Adipocyte (in vitro differentiated cells): ENCODE measurements at regions not wholly inside any gene's neighbourhood (a gene's known extent, or its start where the extent isn't known, plus 50 kb on each side); places are given as distances from the start of the nearest gene placed in this dataset.

Experiments used
- DNase-seq: peaks from one replicate; pipeline ENCODE4 v3.0.0-alpha.2; 2015; ENCODE audit warnings: low read depth
- H3K27me3 ChIP-seq: replicated peaks from 2 replicates; pipeline ENCODE4 v1.7.0; 2013; ENCODE audit warnings: mild to moderate bottlenecking, low read length, moderate library complexity; ENCODE audit not compliant: control insufficient read depth, insufficient read depth
- H3K36me3 ChIP-seq: 2 replicates; pipeline ENCODE4 v1.7.0; 2013; ENCODE audit warnings: low read length, mild to moderate bottlenecking, moderate library complexity; ENCODE audit not compliant: control insufficient read depth, insufficient read depth, severe bottlenecking
- H3K4me1 ChIP-seq: 2 replicates; pipeline ENCODE4 v1.7.0; 2013; ENCODE audit warnings: mild to moderate bottlenecking, low read length, moderate library complexity; ENCODE audit not compliant: control insufficient read depth, insufficient read depth
- H3K4me3 ChIP-seq: 2 replicates; pipeline ENCODE4 v1.7.0; 2013; ENCODE audit warnings: mild to moderate bottlenecking, low read length, moderate library complexity
- H3K9ac ChIP-seq: 2 replicates; pipeline ENCODE4 v1.7.0; 2013; ENCODE audit warnings: mild to moderate bottlenecking, low read length, moderate library complexity
- H3K9me3 ChIP-seq: 2 replicates; pipeline ENCODE4 v1.7.0; 2013; ENCODE audit warnings: mild to moderate bottlenecking, low read length, moderate library complexity; ENCODE audit not compliant: control insufficient read depth

DNA sequence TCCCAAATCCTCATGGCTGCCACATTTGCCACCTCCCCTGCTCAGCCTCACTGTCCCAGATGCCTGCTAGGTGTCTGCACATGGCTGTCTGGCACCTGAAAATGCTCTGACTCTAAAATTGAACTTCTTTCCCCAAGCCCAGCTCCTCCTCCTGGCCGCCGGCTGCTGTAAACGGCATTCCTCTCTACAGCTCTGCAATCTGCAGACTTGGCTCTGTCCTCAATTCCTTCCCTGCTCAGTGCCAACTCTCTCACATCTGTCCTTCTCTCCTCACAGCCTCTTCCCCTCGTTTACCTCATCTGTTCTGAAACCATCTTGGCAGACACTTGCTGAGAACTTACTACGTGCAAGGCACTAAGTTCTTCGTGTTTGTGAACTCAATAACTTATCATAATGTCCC, 169.4 kb upstream of the SYT13 start:
- no peak overlapping the region for H3K4me3 ChIP-seq
- H3K4me1 ChIP-seq = peaks cover 44% of the 10 kb centered on the region
- no peaks in the 10 kb centered on the region for H3K36me3 ChIP-seq
- peaks cover 8% of the 10 kb centered on the region for H3K27me3 ChIP-seq
- no peak overlapping the region for H3K9ac ChIP-seq
- peaks cover 6% of the 10 kb centered on the region for H3K9me3 ChIP-seq
- DNase-seq = peak; percentile 25

DNA sequence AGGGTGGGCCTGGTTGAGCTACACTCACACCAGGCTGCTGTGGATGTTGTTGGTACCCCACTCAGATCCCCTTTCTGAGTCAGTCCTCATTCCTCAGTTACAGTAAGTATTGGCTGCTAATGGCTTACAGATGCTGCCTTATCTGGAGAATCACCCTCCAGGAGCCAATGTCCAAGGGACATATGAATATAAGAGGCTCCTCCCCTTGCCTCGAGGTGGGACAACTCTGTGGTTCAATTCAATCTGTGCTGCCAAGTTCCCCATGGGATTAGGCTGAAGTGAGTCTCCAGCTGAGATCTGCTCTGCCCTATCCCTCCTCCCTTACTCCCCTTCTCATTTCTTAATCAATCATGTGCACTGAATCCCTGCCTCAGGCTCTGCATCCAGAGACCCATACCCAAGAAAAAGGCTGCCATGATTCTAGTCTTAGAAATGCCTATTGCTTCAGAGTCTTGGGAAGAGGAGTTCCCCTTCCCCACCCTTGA, 168.8 kb upstream of the SYT13 start:
- H3K4me3 ChIP-seq = no peak overlapping the region

DNA sequence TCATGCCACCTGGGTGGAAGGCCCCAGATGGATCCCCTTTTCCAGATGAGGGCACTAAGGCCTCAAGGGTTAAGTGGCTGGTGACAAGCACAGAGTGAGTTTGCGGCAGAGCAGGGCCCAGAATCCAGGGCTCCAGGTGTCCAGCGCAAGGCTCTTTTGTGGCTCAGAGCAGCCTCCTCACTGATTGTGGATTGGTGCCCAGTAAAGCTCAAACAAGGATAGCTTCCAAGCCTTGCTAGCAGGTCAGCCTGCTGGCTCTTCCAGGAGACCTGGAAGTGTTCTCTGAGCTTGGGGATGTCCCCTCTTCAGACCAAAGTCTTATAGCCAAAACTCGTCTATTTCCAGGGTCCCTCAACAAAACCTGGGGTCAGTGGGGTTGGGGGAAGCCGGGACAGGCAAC, 167.6 kb upstream of the SYT13 start:
- Histone ChIP-seq H3K4me1 (peaks cover 57% of the 10 kb centered on the region), H3K4me3 (no peak overlapping the region)
- no peak for DNase-seq

More for the DNA sequence above, 168.8 kb upstream of the SYT13 start:
- Histone ChIP-seq H3K36me3 (no peaks in the 10 kb centered on the region), H3K9ac (no peak overlapping the region), H3K27me3 (peaks cover 2% of the 10 kb centered on the region), H3K4me1 (peaks cover 50% of the 10 kb centered on the region), H3K9me3 (peaks cover 6% of the 10 kb centered on the region)
- DNase-seq = no peak

DNA sequence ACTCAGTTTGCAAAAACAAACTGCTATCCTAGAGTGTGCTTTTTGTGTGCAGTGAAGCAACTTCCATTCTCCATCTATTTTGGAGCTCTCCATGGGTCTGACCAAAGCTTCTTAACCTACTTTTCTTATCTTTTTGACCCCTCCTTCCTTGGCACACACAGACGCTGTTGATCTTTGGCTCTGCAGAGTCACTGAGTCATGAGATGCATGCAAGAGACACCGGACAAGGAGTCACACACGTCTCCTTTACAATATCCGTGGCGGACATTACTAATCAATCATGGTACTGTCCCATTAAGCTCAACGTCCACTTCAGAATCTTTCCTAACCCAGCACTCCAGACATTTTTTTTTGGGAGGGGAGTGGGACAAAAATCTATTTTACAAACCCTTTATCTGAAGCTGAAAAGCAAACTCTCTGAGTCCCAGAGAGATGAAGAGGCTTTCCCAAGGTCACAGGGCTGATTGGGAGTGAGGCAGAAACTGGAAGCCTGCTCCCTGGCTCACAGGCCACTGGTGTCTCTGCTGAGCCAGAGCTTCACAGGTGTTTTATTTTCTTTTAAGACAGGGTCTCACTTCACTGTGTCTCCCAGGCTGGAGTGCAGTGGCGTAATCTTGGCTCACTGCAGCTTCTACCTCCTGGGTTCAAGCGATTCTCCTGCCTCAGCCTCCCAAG, 165.8 kb upstream of the SYT13 start:
- no peak overlapping the region for H3K4me3 ChIP-seq
- H3K9ac ChIP-seq = no peak overlapping the region

More for the DNA sequence above, 167.6 kb upstream of the SYT13 start:
- Histone ChIP-seq H3K9me3 (peaks cover 6% of the 10 kb centered on the region), H3K9ac (no peak overlapping the region), H3K36me3 (no peaks in the 10 kb centered on the region), H3K27me3 (no peaks in the 10 kb centered on the region)

DNA sequence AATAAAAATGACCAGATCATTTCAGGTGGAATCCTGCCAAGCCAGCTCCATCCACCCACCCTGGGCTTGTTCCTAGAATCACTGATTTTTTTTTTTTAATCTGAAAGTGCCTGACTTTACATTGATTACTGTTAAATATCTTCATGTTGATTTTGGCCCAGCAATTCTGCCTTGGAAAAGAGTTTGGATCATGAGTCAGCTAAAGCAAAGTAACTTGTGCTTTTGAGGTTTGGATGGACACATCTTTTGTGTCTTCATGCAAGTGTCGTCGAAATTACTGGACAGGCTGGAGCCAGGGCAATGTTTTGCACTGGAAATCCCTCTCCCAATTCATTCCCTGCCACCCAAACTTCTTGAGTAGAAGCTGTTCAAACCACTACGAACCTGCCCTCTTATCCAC, 164.0 kb upstream of the SYT13 start:
- Histone ChIP-seq H3K9me3 (peaks cover 5% of the 10 kb centered on the region), H3K4me3 (no peak overlapping the region), H3K36me3 (no peaks in the 10 kb centered on the region), H3K4me1 (peaks cover 30% of the 10 kb centered on the region), H3K9ac (no peak overlapping the region), H3K27me3 (peaks cover 26% of the 10 kb centered on the region)
- DNase-seq = peak; percentile 60

More for the DNA sequence above, 165.8 kb upstream of the SYT13 start:
- DNase-seq = no peak
- peaks cover 13% of the 10 kb centered on the region for H3K27me3 ChIP-seq
- peaks cover 40% of the 10 kb centered on the region for H3K4me1 ChIP-seq
- H3K36me3 ChIP-seq = no peaks in the 10 kb centered on the region
- peaks cover 6% of the 10 kb centered on the region for H3K9me3 ChIP-seq

DNA sequence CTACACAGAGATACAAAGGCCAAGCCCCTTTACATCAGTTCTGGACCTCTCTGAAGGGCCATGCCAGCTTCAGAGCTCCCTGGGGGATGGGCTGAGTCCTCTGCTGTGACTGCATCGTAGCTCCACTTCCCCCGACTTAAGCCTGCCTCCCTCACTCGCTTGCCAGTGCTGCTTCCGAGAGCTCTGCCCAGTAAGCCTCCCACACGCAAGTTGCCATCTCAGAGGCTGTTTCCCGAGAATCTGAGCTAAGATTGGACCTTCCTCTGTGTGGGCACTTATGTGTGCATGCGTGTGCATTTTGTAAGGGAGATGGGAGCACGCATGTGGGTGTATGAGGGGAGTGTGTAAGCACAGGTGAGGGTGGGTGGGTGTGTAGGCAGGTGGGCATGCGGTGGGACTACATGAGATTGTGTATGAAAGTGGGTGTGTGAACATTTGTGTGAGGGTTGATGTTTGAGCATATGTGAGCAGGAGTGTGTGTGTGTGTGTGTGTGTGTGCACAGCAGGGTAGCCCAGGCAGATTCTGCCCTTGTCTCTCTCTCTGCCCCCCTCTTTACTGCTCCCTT, 163.0 kb upstream of the SYT13 start:
- Histone ChIP-seq H3K36me3 (no peaks in the 10 kb centered on the region), H3K9ac (no peak overlapping the region), H3K4me1 (peaks cover 30% of the 10 kb centered on the region), H3K27me3 (peaks cover 34% of the 10 kb centered on the region), H3K9me3 (no peaks in the 10 kb centered on the region), H3K4me3 (no peak overlapping the region)
- DNase-seq = no peak

DNA sequence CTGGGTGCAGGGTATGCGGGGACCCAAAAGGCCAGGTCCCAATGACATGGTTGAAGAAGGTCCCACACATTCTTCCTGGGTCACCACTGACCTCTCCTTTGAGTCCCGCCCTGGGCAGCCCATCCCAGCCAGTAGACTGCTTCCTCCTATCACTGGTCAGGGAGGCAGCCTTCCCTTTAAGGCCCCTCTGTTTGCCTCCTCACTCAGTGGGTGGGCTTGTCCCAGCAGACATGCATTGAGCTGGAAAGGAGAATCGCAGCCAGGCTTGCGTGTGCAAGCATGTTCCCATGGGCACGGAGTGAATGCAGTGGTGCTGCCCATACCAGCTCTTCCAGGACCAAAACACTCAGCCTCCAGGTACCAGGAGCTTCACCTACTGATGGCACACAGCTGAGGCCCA, 162.4 kb upstream of the SYT13 start:
- Histone ChIP-seq H3K4me3 (no peak overlapping the region), H3K9ac (no peak overlapping the region), H3K36me3 (no peaks in the 10 kb centered on the region), H3K27me3 (peaks cover 40% of the 10 kb centered on the region), H3K9me3 (no peaks in the 10 kb centered on the region), H3K4me1 (peaks cover 30% of the 10 kb centered on the region)
- DNase-seq = no peak

DNA sequence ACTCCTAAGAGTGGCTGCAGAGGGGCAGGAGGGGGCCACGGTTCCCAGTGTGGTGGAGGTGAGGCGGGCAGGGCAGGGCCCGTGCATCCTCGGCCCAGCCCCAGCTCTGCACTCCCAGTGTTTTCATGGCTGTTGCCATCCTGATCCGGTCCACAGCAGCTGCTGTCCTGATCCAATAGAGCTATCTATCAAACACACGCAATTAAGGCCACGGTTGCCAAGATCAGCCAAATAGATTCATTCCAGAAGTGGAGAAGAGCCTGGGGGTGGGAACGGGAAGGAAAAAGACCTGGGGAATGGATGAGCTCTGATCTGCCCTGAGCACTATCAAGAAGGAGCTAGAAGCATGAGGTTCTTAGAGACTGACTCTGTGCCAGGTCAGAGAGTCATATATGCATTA, 160.9 kb upstream of the SYT13 start:
- Histone ChIP-seq H3K36me3 (no peaks in the 10 kb centered on the region), H3K27me3 (peaks cover 49% of the 10 kb centered on the region), H3K4me1 (peaks cover 27% of the 10 kb centered on the region), H3K9me3 (no peaks in the 10 kb centered on the region), H3K4me3 (no peak overlapping the region), H3K9ac (no peak overlapping the region)
- DNase-seq = no peak

DNA sequence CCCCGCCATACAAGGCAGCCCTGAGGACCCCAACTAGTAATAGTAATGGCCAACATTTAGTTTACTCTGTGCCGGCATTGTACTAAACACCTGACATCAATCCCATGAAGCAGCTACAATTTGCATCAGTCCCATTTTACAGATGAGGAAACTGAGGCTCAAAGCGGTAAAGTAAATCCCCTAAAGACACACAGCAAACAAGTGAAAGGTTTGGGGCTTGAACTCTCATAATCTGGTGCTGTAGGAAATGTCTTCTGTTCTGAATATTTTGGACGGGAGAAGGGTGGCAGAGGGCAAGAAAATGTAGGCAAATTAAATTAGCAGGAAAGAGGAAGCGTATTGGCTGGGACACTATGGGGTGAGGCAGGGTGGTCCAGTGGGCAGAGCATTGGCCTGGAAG, 160.3 kb upstream of the SYT13 start:
- Histone ChIP-seq H3K4me1 (peaks cover 25% of the 10 kb centered on the region), H3K9me3 (no peaks in the 10 kb centered on the region), H3K4me3 (no peak overlapping the region), H3K9ac (no peak overlapping the region), H3K36me3 (no peaks in the 10 kb centered on the region), H3K27me3 (peaks cover 53% of the 10 kb centered on the region)
- DNase-seq = no peak

DNA sequence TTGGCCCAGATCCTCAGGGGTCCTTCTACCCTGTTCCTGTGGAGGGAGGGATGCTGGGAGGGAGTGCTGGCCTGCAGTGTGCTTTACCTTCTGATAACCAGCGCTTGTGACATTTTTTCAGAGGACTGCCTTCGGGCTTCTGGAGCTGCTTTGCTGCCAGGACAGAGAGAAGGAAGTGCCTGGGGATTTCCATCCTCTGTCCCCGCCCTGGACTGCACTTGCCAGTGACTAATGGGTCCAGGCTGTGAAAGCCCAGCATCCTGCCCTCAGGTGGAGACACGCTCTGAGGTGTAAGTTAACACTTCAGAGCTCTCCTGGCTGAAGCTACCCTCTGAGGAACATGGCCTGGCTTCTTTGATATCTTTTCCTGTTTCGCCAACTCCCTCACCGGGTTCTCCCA, 158.7 kb upstream of the SYT13 start:
- no peak for DNase-seq

DNA sequence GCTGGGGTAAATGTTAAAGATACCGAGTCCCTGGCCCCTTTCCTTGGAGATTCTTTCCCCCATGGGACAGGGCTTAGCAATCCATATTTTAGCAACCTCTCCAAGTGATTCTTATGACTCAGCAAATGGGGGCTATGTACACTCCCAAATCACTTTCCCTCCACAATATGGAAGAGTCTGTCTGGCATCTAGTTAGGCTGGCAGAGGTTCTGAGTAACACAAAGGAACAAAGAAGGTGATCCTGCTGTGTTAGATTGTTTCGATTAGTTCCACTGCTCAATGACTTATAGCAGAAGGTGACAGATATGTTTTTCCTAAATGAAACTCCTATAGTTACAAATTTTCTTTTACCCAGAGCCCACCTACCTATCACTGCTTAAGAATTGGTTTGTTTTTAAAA, 154.0 kb upstream of the SYT13 start:
- Histone ChIP-seq H3K27me3 (peaks cover 68% of the 10 kb centered on the region), H3K9me3 (peaks cover 29% of the 10 kb centered on the region), H3K36me3 (no peaks in the 10 kb centered on the region), H3K4me3 (no peak overlapping the region), H3K9ac (no peak overlapping the region), H3K4me1 (peaks cover 3% of the 10 kb centered on the region)
- DNase-seq = no peak

More for the DNA sequence above, 158.7 kb upstream of the SYT13 start:
- Histone ChIP-seq H3K9ac (no peak overlapping the region), H3K4me1 (peaks cover 9% of the 10 kb centered on the region), H3K4me3 (no peak overlapping the region), H3K27me3 (peaks cover 69% of the 10 kb centered on the region), H3K9me3 (peaks cover 10% of the 10 kb centered on the region), H3K36me3 (no peaks in the 10 kb centered on the region)
